PC-9 (cell line): ENCODE measurements at regions not wholly inside any gene's neighbourhood (a gene's known extent, or its start where the extent isn't known, plus 50 kb on each side); places are given as distances from the start of the nearest gene placed in this dataset.

Experiments
- BruUV-seq: library from RNA; stranded (reverse); fragments of 400-500 nt; replicated peaks from 2 replicates; lab custom pipeline; 2021; lab: Mats Ljungman, UMichigan
- CTCF ChIA-PET: fragments of 300-600 bp; sonication (Branson Sonifier 250); formaldehyde crosslinking; loops from one replicate; lab custom pipeline; 2022; ENCODE audit warnings: antibody characterized with exemption; lab: Charles Lee
- POLR2A ChIA-PET: fragments of 300-600 bp; sonication (Branson Sonifier 250); formaldehyde crosslinking; loops from one replicate; lab custom pipeline; 2022; ENCODE audit warnings: antibody characterized with exemption; ENCODE audit not compliant: unreplicated experiment; lab: Charles Lee
- DNase-seq, 2 experiments: peaks; one replicate each; pipeline versions ENCODE4 v3.0.0 to v3.0.0-alpha.2; 2015 to 2022; ENCODE audit warnings: mixed read lengths in 1 of 2
- H2AFZ ChIP-seq: fragments of 200-600 bp; sonication (generic); 2 replicates; pipeline ENCODE4 v1.8.1; 2017; ENCODE audit warnings: antibody characterized with exemption
- H3F3A ChIP-seq: fragments of 200-600 bp; sonication (generic); 2 replicates; pipeline ENCODE4 v1.8.1; 2017; ENCODE audit warnings: antibody characterized with exemption, mild to moderate bottlenecking, low read depth; ENCODE audit not compliant: insufficient read depth
- H3K27ac ChIP-seq: fragments of 200-600 bp; sonication (generic); 2 replicates; pipeline ENCODE4 v1.6.1; 2016; ENCODE audit warnings: mixed run types
- H3K27me3 ChIP-seq: fragments of 200-600 bp; sonication (generic); 2 replicates; pipeline ENCODE4 v1.6.1; 2016; ENCODE audit warnings: low read depth, mixed run types; ENCODE audit not compliant: insufficient read depth
- H3K36me3 ChIP-seq: fragments of 200-600 bp; sonication (generic); 2 replicates; pipeline ENCODE4 v1.6.1; 2016; ENCODE audit warnings: low read depth, mixed run types
- H3K4me1 ChIP-seq: fragments of 200-600 bp; sonication (generic); replicated peaks from 2 replicates; pipeline ENCODE4 v1.6.1; 2016; ENCODE audit warnings: mixed run types; ENCODE audit not compliant: insufficient read depth
- H3K4me2 ChIP-seq: fragments of 200-600 bp; sonication (generic); 2 replicates; pipeline ENCODE4 v1.6.1; 2017; ENCODE audit warnings: mixed run types
- H3K4me3 ChIP-seq: fragments of 200-600 bp; sonication (generic); 2 replicates; pipeline ENCODE4 v1.6.1; 2016; ENCODE audit warnings: mixed run types
- H3K79me2 ChIP-seq: fragments of 200-600 bp; sonication (generic); 2 replicates; pipeline ENCODE4 v1.6.1; 2017; ENCODE audit warnings: low read depth, mixed run types
- H3K9me2 ChIP-seq: fragments of 200-600 bp; sonication (generic); 2 replicates; pipeline ENCODE4 v1.8.1; 2017; ENCODE audit warnings: mild to moderate bottlenecking; ENCODE audit not compliant: insufficient read depth
- H3K9me3 ChIP-seq: fragments of 200-600 bp; sonication (generic); 2 replicates; pipeline ENCODE4 v1.8.1; 2016; ENCODE audit warnings: low read depth; ENCODE audit not compliant: insufficient read depth
- H4K20me1 ChIP-seq: fragments of 200-600 bp; sonication (generic); 2 replicates; pipeline ENCODE4 v1.8.1; 2017; ENCODE audit not compliant: insufficient read depth
- EZH2 ChIP-seq: fragments of 200-600 bp; sonication (generic); IDR thresholded peaks from 2 replicates; pipeline ENCODE4 v1.8.0; 2017; ENCODE audit warnings: antibody characterized with exemption, low read depth
- intact Hi-C: fragments of 100-400 bp; cut with micrococcal nuclease; formaldehyde crosslinking; loops from one replicate; pipeline ENCODE4 v1.10.0; 2022; ENCODE audit not compliant: unreplicated experiment
- TF ChIP-seq, protein P1 (sequence below): fragments of 200-600 bp; sonication (generic); conservative IDR thresholded peaks from 2 replicates; pipeline ENCODE4 v1.6.1; 2017; ENCODE audit warnings: mixed run types, antibody characterized with exemption, mild to moderate bottlenecking, moderate library complexity

DNA sequence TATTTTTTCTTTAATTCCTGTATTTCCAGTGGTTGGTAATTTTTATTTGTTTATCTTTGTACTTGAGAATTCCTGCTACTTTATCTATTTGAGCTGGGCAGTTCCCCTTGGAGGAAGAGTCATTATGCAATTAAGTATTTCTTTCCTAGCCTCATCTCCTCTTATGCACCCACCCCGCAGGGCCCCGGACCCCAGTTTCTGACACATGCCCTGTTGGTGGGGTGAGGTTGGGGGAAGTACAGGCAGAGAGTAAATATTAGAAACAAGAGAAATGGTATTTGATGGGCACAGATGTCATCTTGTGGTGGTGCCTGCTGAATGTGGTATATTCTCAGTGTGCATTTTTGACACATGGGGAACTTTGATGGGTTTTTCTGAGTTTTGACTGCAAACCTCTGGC lies 602.7 kb upstream of the NOX3 start:
- BruUV-seq, result no TSS peak
- H3K27me3 ChIP-seq, result no peaks in the 10 kb centered on the region
- no peaks in the 10 kb centered on the region for H3K36me3 ChIP-seq
- no peak overlapping the region for H3K4me2 ChIP-seq
- no peak for DNase-seq
- ChIA-PET CTCF (no interaction called here), POLR2A (no interaction called here)
- H3F3A ChIP-seq, result no peaks in the 10 kb centered on the region
- H2AFZ ChIP-seq, result no peak overlapping the region
- no peak for TF ChIP-seq EZH2
- TF ChIP-seq, protein P1, sequence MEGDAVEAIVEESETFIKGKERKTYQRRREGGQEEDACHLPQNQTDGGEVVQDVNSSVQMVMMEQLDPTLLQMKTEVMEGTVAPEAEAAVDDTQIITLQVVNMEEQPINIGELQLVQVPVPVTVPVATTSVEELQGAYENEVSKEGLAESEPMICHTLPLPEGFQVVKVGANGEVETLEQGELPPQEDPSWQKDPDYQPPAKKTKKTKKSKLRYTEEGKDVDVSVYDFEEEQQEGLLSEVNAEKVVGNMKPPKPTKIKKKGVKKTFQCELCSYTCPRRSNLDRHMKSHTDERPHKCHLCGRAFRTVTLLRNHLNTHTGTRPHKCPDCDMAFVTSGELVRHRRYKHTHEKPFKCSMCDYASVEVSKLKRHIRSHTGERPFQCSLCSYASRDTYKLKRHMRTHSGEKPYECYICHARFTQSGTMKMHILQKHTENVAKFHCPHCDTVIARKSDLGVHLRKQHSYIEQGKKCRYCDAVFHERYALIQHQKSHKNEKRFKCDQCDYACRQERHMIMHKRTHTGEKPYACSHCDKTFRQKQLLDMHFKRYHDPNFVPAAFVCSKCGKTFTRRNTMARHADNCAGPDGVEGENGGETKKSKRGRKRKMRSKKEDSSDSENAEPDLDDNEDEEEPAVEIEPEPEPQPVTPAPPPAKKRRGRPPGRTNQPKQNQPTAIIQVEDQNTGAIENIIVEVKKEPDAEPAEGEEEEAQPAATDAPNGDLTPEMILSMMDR, result no peak
- no peaks in the 10 kb centered on the region for H3K4me1 ChIP-seq
- H4K20me1 ChIP-seq, result no peaks in the 10 kb centered on the region
- no peak overlapping the region for H3K27ac ChIP-seq
- no peaks in the 10 kb centered on the region for H3K79me2 ChIP-seq
- H3K9me3 ChIP-seq, result 0 out of 2 replicates have a peak, but pooled peaks cover 5% of the 10 kb centered on the region
- H3K4me3 ChIP-seq, result no peak overlapping the region
- no peaks in the 10 kb centered on the region for H3K9me2 ChIP-seq
- intact Hi-C loops, result no loop called here

DNA sequence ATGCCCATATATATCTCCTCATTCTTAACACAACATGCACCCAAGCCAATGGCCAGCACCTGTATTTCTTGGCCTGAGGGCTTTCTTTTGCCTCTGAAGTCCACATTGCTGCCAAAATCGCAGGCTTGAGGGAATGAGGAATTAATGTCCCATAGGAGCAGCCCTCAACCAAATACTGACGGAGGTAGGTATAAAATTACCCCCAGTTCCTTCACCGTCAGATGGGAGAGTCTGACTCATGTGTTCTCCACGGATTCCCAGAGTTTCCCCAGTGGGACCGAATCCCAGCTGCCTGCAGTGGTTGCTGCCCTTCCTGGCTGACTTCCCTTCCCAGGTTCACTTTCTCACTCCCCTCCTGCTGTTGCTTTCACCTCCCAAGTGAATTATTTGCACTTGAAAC lies 602.2 kb upstream of the NOX3 start:
- 0 out of 2 replicates have a peak, but pooled peaks cover 5% of the 10 kb centered on the region for H3K9me3 ChIP-seq
- no peak for DNase-seq
- no peaks in the 10 kb centered on the region for H3K4me1 ChIP-seq
- ChIA-PET POLR2A (no interaction called here), CTCF (no interaction called here)
- H3K27ac ChIP-seq, result no peak overlapping the region
- H3F3A ChIP-seq, result no peaks in the 10 kb centered on the region
- H2AFZ ChIP-seq, result no peak overlapping the region
- H3K4me3 ChIP-seq, result no peak overlapping the region
- no peaks in the 10 kb centered on the region for H3K27me3 ChIP-seq
- TF ChIP-seq EZH2, result no peak
- TF ChIP-seq, protein P1, result no peak
- no TSS peak for BruUV-seq
- no peaks in the 10 kb centered on the region for H3K9me2 ChIP-seq
- H3K79me2 ChIP-seq, result no peaks in the 10 kb centered on the region
- no peaks in the 10 kb centered on the region for H4K20me1 ChIP-seq
- no peak overlapping the region for H3K4me2 ChIP-seq
- intact Hi-C loops, result no loop called here
- H3K36me3 ChIP-seq, result no peaks in the 10 kb centered on the region

DNA sequence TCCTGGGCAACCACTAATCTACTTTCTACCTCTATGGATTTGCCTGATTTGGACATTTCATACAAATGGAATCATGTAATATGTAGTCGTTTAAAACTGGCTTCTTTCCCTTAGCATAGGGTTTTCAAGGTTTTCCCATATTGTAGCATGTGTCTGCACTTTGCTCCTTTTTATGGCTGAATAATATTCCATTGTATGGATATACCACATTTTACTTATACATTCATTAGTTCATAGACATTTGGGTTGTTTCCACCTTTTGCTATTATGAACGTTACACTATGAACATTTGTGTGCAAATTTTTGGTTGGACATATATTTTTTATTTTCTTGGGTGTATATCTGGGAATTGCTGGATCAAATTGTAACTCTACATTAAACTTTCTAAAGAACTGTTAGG lies 600.4 kb upstream of the NOX3 start:
- intact Hi-C loops, result no loop called here

More for the DNA sequence above, 600.4 kb upstream of the NOX3 start:
- H3K4me2 ChIP-seq, result no peak overlapping the region
- BruUV-seq, result no TSS peak
- H3K9me2 ChIP-seq, result no peaks in the 10 kb centered on the region
- H3K4me3 ChIP-seq, result no peak overlapping the region
- ChIA-PET CTCF (no interaction called here), POLR2A (no interaction called here)
- H3K36me3 ChIP-seq, result no peaks in the 10 kb centered on the region
- no peaks in the 10 kb centered on the region for H3K79me2 ChIP-seq
- 0 out of 2 replicates have a peak, but pooled peaks cover 5% of the 10 kb centered on the region for H3K9me3 ChIP-seq
- H3K4me1 ChIP-seq, result no peaks in the 10 kb centered on the region
- H2AFZ ChIP-seq, result no peak overlapping the region
- no peaks in the 10 kb centered on the region for H3F3A ChIP-seq
- no peak for DNase-seq
- H3K27me3 ChIP-seq, result no peaks in the 10 kb centered on the region
- TF ChIP-seq EZH2, result no peak
- TF ChIP-seq, protein P1, result no peak
- no peaks in the 10 kb centered on the region for H4K20me1 ChIP-seq
- no peak overlapping the region for H3K27ac ChIP-seq
